ENCODE measurements at regions not wholly inside any gene's neighbourhood (a gene's known extent, or its start where the extent isn't known, plus 50 kb on each side); places are given as distances from the start of the nearest gene placed in this dataset.

- Histone ChIP-seq H3K27ac (no peak overlapping the region), H3K36me3 (no peaks in the 10 kb centered on the region), H3K27me3 (no peaks in the 10 kb centered on the region), H3K4me3 (no peak overlapping the region), H3K4me1 (peaks cover 4 to 11% (median 8%) of the 10 kb centered on the region in 4 donors), H3K9me3 (no peaks in the 10 kb centered on the region)
- TF ChIP-seq POLR2A (IDR thresholded peaks at IDR 0.05) (no peak), CTCF (IDR thresholded peaks at IDR 0.05) (no peak), POLR2AphosphoS5 (IDR thresholded peaks at IDR 0.05) (no peak), EP300 (IDR thresholded peaks at IDR 0.05) (no peak)
- 74 to 85% methylated on average over 5 of the region's 5 CpGs for WGBS, 2 donors
- no peak for ATAC-seq (ENCODE audit: low FRiP score in 2 of 2)
- no peak for DNase-seq
These were observed 101.2 kb downstream of the VPREB1 start for GRCh38 chr22:22345781-22346180.

GRCh38 chr22:22346401-22347107 is 102.0 kb downstream of the VPREB1 start:
- no peak for TF ChIP-seq POLR2AphosphoS5 (IDR thresholded peaks at IDR 0.05)
- TF ChIP-seq CTCF (IDR thresholded peaks at IDR 0.05) = no peak
- TF ChIP-seq EP300 (IDR thresholded peaks at IDR 0.05) = no peak
- no peak for TF ChIP-seq POLR2A (IDR thresholded peaks at IDR 0.05)
- DNase-seq (no peak), ATAC-seq (ENCODE audit: low FRiP score in 2 of 2) (no peak)
- Histone ChIP-seq H3K4me3 (no peak overlapping the region), H3K9me3 (no peaks in the 10 kb centered on the region), H3K27ac (no peak overlapping the region), H3K36me3 (no peaks in the 10 kb centered on the region), H3K4me1 (peaks cover 4 to 11% (median 8%) of the 10 kb centered on the region in 4 donors), H3K27me3 (no peaks in the 10 kb centered on the region)
- WGBS, 2 donors = 67 to 68% methylated on average over 3 of the region's 3 CpGs

- DNase-seq (no peak), ATAC-seq (ENCODE audit: low FRiP score in 2 of 2) (no peak)
- TF ChIP-seq CTCF (IDR thresholded peaks at IDR 0.05) (no peak), POLR2A (IDR thresholded peaks at IDR 0.05) (no peak), POLR2AphosphoS5 (IDR thresholded peaks at IDR 0.05) (no peak), EP300 (IDR thresholded peaks at IDR 0.05) (no peak)
- Histone ChIP-seq H3K4me1 (peaks cover 4 to 8% (median 6%) of the 10 kb centered on the region in 4 donors), H3K27ac (no peak overlapping the region), H3K9me3 (no peaks in the 10 kb centered on the region), H3K27me3 (no peaks in the 10 kb centered on the region), H3K36me3 (no peaks in the 10 kb centered on the region), H3K4me3 (no peak overlapping the region)
- WGBS, 2 donors = 49 to 54% methylated on average over 3 to 5 of the region's 5 CpGs
These were observed 103.7 kb downstream of the VPREB1 start for GRCh38 chr22:22348127-22348814.

- whole genome bisulfite sequencing, 2 donors = 74 to 95% methylated on average over 6 of the region's 6 CpGs
- no peak for TF ChIP-seq CTCF (IDR thresholded peaks at IDR 0.05)
- no peak for TF ChIP-seq EP300 (IDR thresholded peaks at IDR 0.05)
- H3K27ac ChIP-seq = no peak overlapping the region
- DNase-seq (no peak), ATAC-seq (ENCODE audit: low FRiP score in 2 of 2) (no peak)
- no peaks in the 10 kb centered on the region for H3K9me3 ChIP-seq
- H3K36me3 ChIP-seq = no peaks in the 10 kb centered on the region
- peaks cover 0 to 5% (median 1%) of the 10 kb centered on the region in 4 donors for H3K4me1 ChIP-seq
- H3K27me3 ChIP-seq = no peaks in the 10 kb centered on the region
- no peak overlapping the region for H3K4me3 ChIP-seq
These were observed 104.3 kb downstream of the VPREB1 start for GRCh38 chr22:22348815-22349454.

Data from upper lobe of left lung (tissue), 6 donors.